Endodermal cell (in vitro differentiated cells): ENCODE measurements at regions not wholly inside any gene's neighbourhood (a gene's known extent, or its start where the extent isn't known, plus 50 kb on each side); places are given as distances from the start of the nearest gene placed in this dataset.

Experiments
- DNase-seq: peaks from one replicate; pipeline ENCODE4 v3.0.0-alpha.2; 2017
- H3K27ac ChIP-seq: 2 replicates; pipeline ENCODE4 v1.5.1; 2013; ENCODE audit warnings: mild to moderate bottlenecking, low read depth, low read length, moderate library complexity
- H3K27me3 ChIP-seq: 2 replicates; pipeline ENCODE4 v1.6.1; 2013; ENCODE audit warnings: mild to moderate bottlenecking, low read length, moderate library complexity; ENCODE audit not compliant: insufficient read depth, control insufficient read depth, poor library complexity, severe bottlenecking
- H3K36me3 ChIP-seq: 2 replicates; pipeline ENCODE4 v1.7.0; 2013; ENCODE audit warnings: mild to moderate bottlenecking, low read length, moderate library complexity; ENCODE audit not compliant: control insufficient read depth, insufficient read depth
- H3K4me1 ChIP-seq: one replicate; pipeline ENCODE4 v1.7.0; 2013; ENCODE audit warnings: low read length; ENCODE audit not compliant: control insufficient read depth, insufficient read depth
- H3K4me3 ChIP-seq: 2 replicates; pipeline ENCODE4 v1.5.1; 2013; ENCODE audit warnings: mild to moderate bottlenecking, low read length, moderate library complexity
- H3K9ac ChIP-seq: 2 replicates; pipeline ENCODE4 v1.6.1; 2013; ENCODE audit warnings: mild to moderate bottlenecking, low read length, moderate library complexity; ENCODE audit not compliant: poor library complexity, severe bottlenecking; ENCODE audit errors: extremely low read depth
- H3K9me3 ChIP-seq: 2 replicates; pipeline ENCODE4 v1.6.1; 2013; ENCODE audit warnings: mild to moderate bottlenecking, low read length, moderate library complexity; ENCODE audit not compliant: control insufficient read depth
- H3K27ac Mint-ChIP-seq: 2 replicates; pipeline ENCODE4 v1.8.0; 2020; ENCODE audit warnings: mixed read lengths
- H3K27me3 Mint-ChIP-seq: 2 replicates; pipeline ENCODE4 v1.8.0; 2021; ENCODE audit warnings: mild to moderate bottlenecking, mixed read lengths; ENCODE audit not compliant: insufficient read depth
- H3K36me3 Mint-ChIP-seq: 2 replicates; pipeline ENCODE4 v1.8.0; 2020; ENCODE audit warnings: low read depth, mixed read lengths
- H3K4me1 Mint-ChIP-seq: 2 replicates; pipeline ENCODE4 v1.8.0; 2020; ENCODE audit warnings: mixed read lengths
- H3K4me3 Mint-ChIP-seq: 2 replicates; pipeline ENCODE4 v1.8.0; 2020; ENCODE audit warnings: mild to moderate bottlenecking, moderate library complexity, mixed read lengths
- H3K9me3 Mint-ChIP-seq: 2 replicates; pipeline ENCODE4 v1.8.0; 2020; ENCODE audit warnings: mild to moderate bottlenecking, mixed read lengths
- WGBS, 2 experiments: methylation state at CpG; one replicate each; pipeline versions ENCODE4 v1.1.5 to v1.1.7; 2013; ENCODE audit warnings: missing lambda C conversion rate in 2 of 2, mixed read lengths in 1 of 2; ENCODE audit not compliant: insufficient coverage in 1 of 2, insufficient read length in 1 of 2; 5-methylcytosine and 5-hydroxymethylcytosine counted together
- TF ChIP-seq, protein P1 (sequence below): fragments of 200-600 bp; sonication (generic); conservative IDR thresholded peaks from 2 replicates; pipeline ENCODE4 v1.5.0; 2021; ENCODE audit warnings: antibody characterized with exemption, mild to moderate bottlenecking

DNA sequence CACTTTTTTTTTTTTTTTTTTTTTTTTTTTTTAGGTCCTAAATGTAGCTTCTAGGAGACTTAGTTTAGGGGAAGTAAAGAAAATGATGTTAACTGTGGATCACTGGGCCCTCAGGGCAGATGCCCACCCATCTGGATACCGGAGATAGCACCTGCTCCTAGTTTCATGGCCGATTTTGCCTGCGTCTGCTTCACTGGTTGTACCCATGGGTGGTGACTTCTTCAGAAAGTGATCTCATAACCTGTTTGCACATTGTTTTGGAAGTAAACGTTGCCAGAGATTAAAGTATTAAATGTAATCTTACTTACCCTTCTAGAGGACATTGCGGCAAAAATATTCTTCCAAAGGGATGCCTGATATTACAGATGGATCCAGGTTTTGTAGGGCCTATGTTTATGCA is 79.8 kb upstream of the SGK1 start:
- Histone ChIP-seq H3K27me3 (no peaks in the 10 kb centered on the region), H3K9ac (no peak overlapping the region), H3K36me3 (no peaks in the 10 kb centered on the region), H3K27ac (no peak overlapping the region), H3K4me1 (no peaks in the 10 kb centered on the region), H3K9me3 (no peaks in the 10 kb centered on the region), H3K4me3 (no peak overlapping the region)
- Mint-ChIP-seq H3K27ac (no peak overlapping the region), H3K4me3 (no peak overlapping the region), H3K4me1 (peaks cover 2% of the 10 kb centered on the region), H3K36me3 (no peaks in the 10 kb centered on the region), H3K27me3 (no peaks in the 10 kb centered on the region), H3K9me3 (no peaks in the 10 kb centered on the region)
- 89 to 90% methylated on average over 3 to 5 of the region's 5 CpGs for WGBS, 2 experiments
- TF ChIP-seq, protein P1, sequence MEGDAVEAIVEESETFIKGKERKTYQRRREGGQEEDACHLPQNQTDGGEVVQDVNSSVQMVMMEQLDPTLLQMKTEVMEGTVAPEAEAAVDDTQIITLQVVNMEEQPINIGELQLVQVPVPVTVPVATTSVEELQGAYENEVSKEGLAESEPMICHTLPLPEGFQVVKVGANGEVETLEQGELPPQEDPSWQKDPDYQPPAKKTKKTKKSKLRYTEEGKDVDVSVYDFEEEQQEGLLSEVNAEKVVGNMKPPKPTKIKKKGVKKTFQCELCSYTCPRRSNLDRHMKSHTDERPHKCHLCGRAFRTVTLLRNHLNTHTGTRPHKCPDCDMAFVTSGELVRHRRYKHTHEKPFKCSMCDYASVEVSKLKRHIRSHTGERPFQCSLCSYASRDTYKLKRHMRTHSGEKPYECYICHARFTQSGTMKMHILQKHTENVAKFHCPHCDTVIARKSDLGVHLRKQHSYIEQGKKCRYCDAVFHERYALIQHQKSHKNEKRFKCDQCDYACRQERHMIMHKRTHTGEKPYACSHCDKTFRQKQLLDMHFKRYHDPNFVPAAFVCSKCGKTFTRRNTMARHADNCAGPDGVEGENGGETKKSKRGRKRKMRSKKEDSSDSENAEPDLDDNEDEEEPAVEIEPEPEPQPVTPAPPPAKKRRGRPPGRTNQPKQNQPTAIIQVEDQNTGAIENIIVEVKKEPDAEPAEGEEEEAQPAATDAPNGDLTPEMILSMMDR, result no peak
- no peak for DNase-seq

DNA sequence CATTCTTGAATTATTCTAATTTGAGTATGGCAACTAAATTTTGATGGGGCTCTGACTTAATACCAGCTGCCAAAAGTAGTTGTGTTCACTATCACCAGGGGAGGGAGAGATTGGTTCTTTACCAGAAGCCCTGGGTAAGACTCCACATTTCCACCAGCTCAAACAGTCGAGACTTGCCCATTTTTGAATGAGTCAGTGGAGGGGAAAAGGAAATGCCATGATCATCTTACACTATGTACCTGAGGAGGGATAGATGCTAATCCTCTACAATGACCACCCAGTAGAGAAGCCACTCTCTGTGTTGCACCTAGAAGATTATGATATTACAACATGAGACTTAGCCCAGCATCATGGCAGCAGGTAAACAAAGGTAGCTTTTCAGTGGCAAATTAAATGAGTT is 77.0 kb upstream of the SGK1 start:
- TF ChIP-seq, protein P1, result no peak

DNA sequence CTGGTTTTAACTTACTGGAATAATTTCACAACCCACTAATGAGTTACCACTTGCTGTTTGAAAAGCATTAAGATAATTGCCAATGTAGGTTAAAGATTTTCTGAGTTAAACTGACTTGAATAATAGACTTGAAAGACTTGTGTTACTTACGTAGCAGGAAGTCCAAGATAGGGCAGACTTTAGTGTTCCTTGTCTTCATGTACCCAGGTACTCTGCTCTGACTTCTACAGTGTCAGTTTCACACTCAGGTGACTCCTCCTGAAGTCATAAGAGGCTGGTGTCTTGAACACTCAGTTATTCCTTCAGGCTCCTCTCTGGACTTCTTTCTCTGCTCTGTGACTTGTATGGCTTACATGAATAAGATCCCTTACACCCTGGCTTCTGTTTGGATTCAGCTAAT is 76.3 kb upstream of the SGK1 start:
- TF ChIP-seq, protein P1, result no peak
- H3K4me1 Mint-ChIP-seq, result peaks cover 2% of the 10 kb centered on the region
- H3K9ac ChIP-seq, result no peak overlapping the region

More for the DNA sequence above, 77.0 kb upstream of the SGK1 start:
- H3K27ac Mint-ChIP-seq, result no peak overlapping the region
- 100% methylated on average over 1 of the region's 1 CpG; no CpG with 5 or more reads in 1 of the 2 experiments for whole genome bisulfite sequencing, 2 experiments
- Histone ChIP-seq H3K4me1 (no peaks in the 10 kb centered on the region), H3K4me3 (no peak overlapping the region), H3K9ac (no peak overlapping the region), H3K9me3 (no peaks in the 10 kb centered on the region), H3K27me3 (no peaks in the 10 kb centered on the region), H3K36me3 (no peaks in the 10 kb centered on the region), H3K27ac (no peak overlapping the region)
- H3K36me3 Mint-ChIP-seq, result no peaks in the 10 kb centered on the region
- no peak overlapping the region for H3K4me3 Mint-ChIP-seq
- H3K9me3 Mint-ChIP-seq, result no peaks in the 10 kb centered on the region
- peaks cover 2% of the 10 kb centered on the region for H3K4me1 Mint-ChIP-seq
- DNase-seq, result no peak
- no peaks in the 10 kb centered on the region for H3K27me3 Mint-ChIP-seq

More for the DNA sequence above, 76.3 kb upstream of the SGK1 start:
- H3K36me3 Mint-ChIP-seq, result no peaks in the 10 kb centered on the region
- H3K36me3 ChIP-seq, result no peaks in the 10 kb centered on the region
- H3K27me3 ChIP-seq, result no peaks in the 10 kb centered on the region
- no peaks in the 10 kb centered on the region for H3K27me3 Mint-ChIP-seq
- H3K4me3 Mint-ChIP-seq, result no peak overlapping the region
- WGBS, 2 experiments, result 94 to 100% methylated on average over 1 of the region's 1 CpG
- H3K27ac Mint-ChIP-seq, result no peak overlapping the region
- no peaks in the 10 kb centered on the region for H3K4me1 ChIP-seq
- no peak overlapping the region for H3K27ac ChIP-seq
- no peak for DNase-seq
- no peak overlapping the region for H3K4me3 ChIP-seq
- H3K9me3 Mint-ChIP-seq, result no peaks in the 10 kb centered on the region
- no peaks in the 10 kb centered on the region for H3K9me3 ChIP-seq
